OCI-LY3 (cell line): ENCODE measurements at regions not wholly inside any gene's neighbourhood (a gene's known extent, or its start where the extent isn't known, plus 50 kb on each side); places are given as distances from the start of the nearest gene placed in this dataset.

Source experiments
- CTCF ChIP-seq: fragments of 200-600, 300-600 bp; sonication (generic); IDR thresholded peaks from 2 replicates; pipeline ENCODE4 v1.5.1; 2014; ENCODE audit warnings: antibody characterized with exemption, low read length, low read depth
- EZH2phosphoT487 ChIP-seq: fragments of 200-600 bp; shearing (Covaris generic); IDR thresholded peaks from 2 replicates; pipeline ENCODE4 v1.6.1; 2018; ENCODE audit warnings: antibody characterized with exemption, mixed run types, low read depth

GRCh38 chrY:13040232-13040631, 135.6 kb downstream of the DDX3Y start:
- TF ChIP-seq CTCF = no peak
- no peak for TF ChIP-seq EZH2phosphoT487
